GM06990 (cell line): ENCODE measurements at regions not wholly inside any gene's neighbourhood (a gene's known extent, or its start where the extent isn't known, plus 50 kb on each side); places are given as distances from the start of the nearest gene placed in this dataset.

Source experiments
- DNase-seq: peaks from one replicate; pipeline ENCODE4 v3.0.0-alpha.2; 2011; ENCODE audit not compliant: insufficient read length; ENCODE audit errors: extremely low read depth
- H3K27me3 ChIP-seq: replicated peaks from 2 replicates; pipeline ENCODE4 v1.6.0; 2011; ENCODE audit warnings: low read length; ENCODE audit not compliant: control insufficient read depth, insufficient read depth
- H3K36me3 ChIP-seq: 2 replicates; pipeline ENCODE4 v1.5.1; 2011; ENCODE audit warnings: low read length; ENCODE audit not compliant: control insufficient read depth, insufficient read depth
- H3K4me3 ChIP-seq: replicated peaks from 2 replicates; pipeline ENCODE4 v1.5.1; 2011; ENCODE audit warnings: low read depth, mild to moderate bottlenecking, control low read depth, low read length
- TF ChIP-seq, protein P1 (sequence below): IDR thresholded peaks from 2 replicates; pipeline ENCODE4 v1.5.1; 2011; ENCODE audit warnings: low read length, control low read depth, mild to moderate bottlenecking, inconsistent platforms; ENCODE audit not compliant: insufficient read depth, poor library complexity, severe bottlenecking

DNA sequence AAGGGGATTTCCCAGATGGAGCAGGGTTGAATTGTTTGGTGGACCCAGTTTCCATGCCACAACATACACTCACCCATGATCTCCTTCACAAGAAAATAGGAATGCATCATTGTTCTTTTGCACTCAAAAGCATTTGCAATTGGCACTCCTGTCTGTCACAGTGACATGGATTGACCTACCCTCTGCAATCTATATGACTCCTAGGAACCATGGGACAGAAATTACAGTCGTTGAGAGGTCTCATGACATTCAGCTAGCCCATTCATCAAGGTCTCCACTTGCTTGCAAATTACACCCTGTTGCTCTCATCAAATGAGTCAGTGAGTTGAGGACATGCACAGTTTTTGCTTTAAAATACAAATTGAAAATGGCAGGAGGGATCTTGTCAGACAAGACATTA, 448.5 kb downstream of the LPIN1 start:
- Histone ChIP-seq H3K27me3 (no peaks in the 10 kb centered on the region), H3K36me3 (no peaks in the 10 kb centered on the region), H3K4me3 (no peak overlapping the region)
- no peak for DNase-seq
- TF ChIP-seq, protein P1, sequence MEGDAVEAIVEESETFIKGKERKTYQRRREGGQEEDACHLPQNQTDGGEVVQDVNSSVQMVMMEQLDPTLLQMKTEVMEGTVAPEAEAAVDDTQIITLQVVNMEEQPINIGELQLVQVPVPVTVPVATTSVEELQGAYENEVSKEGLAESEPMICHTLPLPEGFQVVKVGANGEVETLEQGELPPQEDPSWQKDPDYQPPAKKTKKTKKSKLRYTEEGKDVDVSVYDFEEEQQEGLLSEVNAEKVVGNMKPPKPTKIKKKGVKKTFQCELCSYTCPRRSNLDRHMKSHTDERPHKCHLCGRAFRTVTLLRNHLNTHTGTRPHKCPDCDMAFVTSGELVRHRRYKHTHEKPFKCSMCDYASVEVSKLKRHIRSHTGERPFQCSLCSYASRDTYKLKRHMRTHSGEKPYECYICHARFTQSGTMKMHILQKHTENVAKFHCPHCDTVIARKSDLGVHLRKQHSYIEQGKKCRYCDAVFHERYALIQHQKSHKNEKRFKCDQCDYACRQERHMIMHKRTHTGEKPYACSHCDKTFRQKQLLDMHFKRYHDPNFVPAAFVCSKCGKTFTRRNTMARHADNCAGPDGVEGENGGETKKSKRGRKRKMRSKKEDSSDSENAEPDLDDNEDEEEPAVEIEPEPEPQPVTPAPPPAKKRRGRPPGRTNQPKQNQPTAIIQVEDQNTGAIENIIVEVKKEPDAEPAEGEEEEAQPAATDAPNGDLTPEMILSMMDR = no peak

DNA sequence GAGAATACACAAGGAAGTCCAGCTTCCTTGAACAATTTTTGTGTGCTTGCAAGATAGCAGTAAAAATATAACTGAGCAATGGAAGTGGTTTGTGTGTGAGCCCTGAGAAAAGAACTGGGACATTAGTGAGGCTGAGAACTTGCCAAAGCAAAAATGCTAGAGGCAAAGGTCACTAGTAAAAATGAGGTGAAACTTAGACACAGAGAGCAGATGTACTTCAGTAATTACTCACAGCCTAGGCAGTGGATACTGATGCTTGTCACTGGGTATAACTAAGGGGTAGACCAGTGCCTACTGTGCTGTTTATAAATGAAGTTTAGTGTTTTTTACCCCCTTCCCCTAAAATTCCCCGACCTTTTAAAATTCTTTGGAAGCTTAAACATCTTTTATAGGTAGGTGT, 450.1 kb downstream of the LPIN1 start:
- no peak for DNase-seq
- H3K4me3 ChIP-seq = no peak overlapping the region
- TF ChIP-seq, protein P1 = no peak

DNA sequence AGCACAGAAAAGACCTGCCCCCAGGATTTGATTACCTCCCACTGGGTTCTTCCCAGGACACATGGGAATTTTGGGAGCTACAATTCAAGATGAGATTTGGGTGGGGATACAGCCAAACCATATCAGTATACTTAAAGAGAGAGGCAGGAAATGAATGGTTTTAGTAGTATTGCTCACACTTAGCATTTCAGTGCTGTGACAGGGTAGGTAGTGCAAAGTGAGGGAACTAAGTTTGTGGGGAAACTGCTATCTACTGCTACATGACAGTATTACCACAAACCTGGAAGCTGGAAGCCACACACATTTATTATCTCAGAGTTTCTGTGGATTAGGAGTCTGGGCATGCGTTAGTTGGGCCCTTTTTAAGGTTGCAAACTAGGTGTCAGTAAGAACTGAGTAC, 450.7 kb downstream of the LPIN1 start:
- Histone ChIP-seq H3K4me3 (no peak overlapping the region), H3K27me3 (no peaks in the 10 kb centered on the region), H3K36me3 (no peaks in the 10 kb centered on the region)
- TF ChIP-seq, protein P1 = no peak
- no peak for DNase-seq

More for the DNA sequence above, 450.1 kb downstream of the LPIN1 start:
- Histone ChIP-seq H3K36me3 (no peaks in the 10 kb centered on the region), H3K27me3 (no peaks in the 10 kb centered on the region)

DNA sequence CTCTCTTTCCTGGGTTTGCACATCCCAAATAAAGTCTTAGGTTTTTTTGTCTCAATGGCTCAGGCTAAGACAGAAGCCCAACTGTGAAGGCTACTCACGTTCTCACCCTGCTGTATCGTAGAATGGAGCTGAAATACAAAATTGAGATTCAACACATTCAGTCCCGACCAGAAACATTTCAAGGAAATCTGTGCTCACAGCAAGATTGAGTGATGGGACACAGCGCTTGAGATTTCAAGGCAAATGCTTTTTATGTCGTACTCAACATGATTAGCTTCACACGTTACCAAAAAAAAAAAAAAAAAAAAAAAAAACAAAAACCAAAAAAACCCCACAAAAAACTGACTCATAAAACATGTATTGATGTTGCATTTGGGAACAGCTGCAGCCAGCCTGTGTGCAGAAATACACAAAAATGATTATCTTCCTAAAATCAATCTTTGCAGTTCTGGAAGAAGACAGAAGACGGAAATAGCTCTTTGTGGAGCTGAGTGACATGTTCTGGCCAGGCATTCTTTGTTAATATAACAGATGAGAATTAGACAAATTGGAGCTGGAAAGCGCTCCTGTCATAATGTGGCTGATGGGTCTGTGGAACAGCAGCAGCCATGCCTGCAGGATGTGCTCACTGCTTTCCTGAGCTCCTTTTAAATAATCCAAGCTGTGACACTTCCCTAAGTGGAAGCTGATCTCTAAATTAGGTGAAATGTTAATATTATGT, 453.2 kb downstream of the LPIN1 start:
- no peak overlapping the region for H3K4me3 ChIP-seq
- DNase-seq = no peak
- no peaks in the 10 kb centered on the region for H3K27me3 ChIP-seq
- H3K36me3 ChIP-seq = no peaks in the 10 kb centered on the region
- TF ChIP-seq, protein P1 = no peak

DNA sequence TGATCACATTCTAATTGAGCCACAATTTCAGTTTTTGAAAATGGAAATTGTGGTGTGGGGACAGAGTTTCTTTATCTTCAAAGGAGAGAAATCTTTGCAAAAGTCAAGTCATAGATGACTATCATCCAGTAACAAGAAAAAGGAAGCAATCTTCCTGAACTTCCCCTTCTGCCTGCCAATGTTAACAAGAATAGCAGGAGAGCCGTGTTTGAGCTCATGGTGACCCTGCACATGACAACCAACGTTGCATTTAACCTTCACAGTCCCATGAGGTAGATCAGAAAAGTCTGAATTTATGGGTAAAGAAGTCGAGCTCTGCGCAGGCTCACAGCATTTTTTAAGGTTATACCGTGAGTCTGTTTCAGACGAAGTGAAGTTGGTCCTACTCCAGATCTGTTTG, 454.9 kb downstream of the LPIN1 start:
- Histone ChIP-seq H3K36me3 (no peaks in the 10 kb centered on the region), H3K27me3 (no peaks in the 10 kb centered on the region), H3K4me3 (no peak overlapping the region)
- TF ChIP-seq, protein P1 = no peak
- no peak for DNase-seq

DNA sequence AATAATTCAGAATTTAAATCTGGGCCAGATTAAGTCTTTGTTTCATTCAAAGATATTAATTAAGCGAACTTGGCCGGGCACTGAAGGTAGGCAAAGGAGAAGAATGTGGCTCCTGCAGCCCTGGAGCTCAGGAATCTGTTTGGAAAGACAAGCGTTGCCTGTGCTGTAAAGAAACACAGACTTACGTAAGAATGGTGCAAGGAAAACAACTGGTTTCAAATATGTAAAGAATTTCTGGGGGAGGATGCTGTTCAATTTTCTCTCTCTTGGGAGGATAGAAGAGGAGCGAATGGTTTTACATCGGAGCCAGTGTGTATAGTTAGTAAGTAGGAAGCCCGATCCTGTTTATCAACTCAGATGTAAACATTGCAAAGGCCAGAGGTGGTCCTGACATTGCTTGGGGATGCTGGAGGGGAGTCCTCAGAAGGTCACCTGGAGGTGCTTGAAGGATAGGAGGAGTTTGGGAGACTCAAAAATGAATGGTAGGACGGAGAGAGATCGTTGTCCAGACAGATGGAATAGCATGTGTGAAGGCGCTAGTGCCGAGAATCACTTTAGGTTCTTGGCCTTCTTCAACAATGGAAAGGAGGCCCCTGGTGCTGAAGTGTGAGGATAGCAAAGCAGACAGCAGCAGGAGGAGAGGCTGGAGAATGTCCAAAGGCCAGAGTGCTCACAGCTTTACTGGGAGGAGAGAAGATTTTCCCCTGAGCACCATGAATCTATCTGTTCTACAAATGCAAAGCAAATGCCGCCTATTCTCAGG, 456.1 kb downstream of the LPIN1 start:
- Histone ChIP-seq H3K27me3 (no peaks in the 10 kb centered on the region), H3K36me3 (no peaks in the 10 kb centered on the region), H3K4me3 (no peak overlapping the region)
- no peak for DNase-seq
- TF ChIP-seq, protein P1 = no peak
